Hepatocyte (in vitro differentiated cells): ENCODE measurements at regions not wholly inside any gene's neighbourhood (a gene's known extent, or its start where the extent isn't known, plus 50 kb on each side); places are given as distances from the start of the nearest gene placed in this dataset.

Experiments used
- DNase-seq: peaks from one replicate; pipeline ENCODE4 v3.0.0-alpha.2; 2016; ENCODE audit warnings: low spot score
- H2AFZ ChIP-seq: fragments of 200-600 bp; sonication (generic); 2 replicates; pipeline ENCODE4 v1.6.0; 2016; ENCODE audit warnings: antibody characterized with exemption, mild to moderate bottlenecking
- H3K27ac ChIP-seq: fragments of 200-600 bp; sonication (generic); 2 replicates; pipeline ENCODE4 v1.5.1; 2016; ENCODE audit warnings: mild to moderate bottlenecking
- H3K27me3 ChIP-seq: fragments of 200-600 bp; sonication (generic); 2 replicates; pipeline ENCODE4 v1.6.1; 2016
- H3K36me3 ChIP-seq: fragments of 200-600 bp; sonication (generic); replicated peaks from 2 replicates; pipeline ENCODE4 v1.5.1; 2016; ENCODE audit warnings: low read depth; ENCODE audit not compliant: insufficient read depth
- H3K4me1 ChIP-seq: fragments of 200-600 bp; sonication (generic); 2 replicates; pipeline ENCODE4 v1.5.1; 2016; ENCODE audit warnings: mild to moderate bottlenecking, moderate library complexity; ENCODE audit not compliant: insufficient read depth
- H3K4me2 ChIP-seq: fragments of 200-600 bp; sonication (generic); 2 replicates; pipeline ENCODE4 v1.6.0; 2016
- H3K4me3 ChIP-seq: fragments of 200-600 bp; sonication (generic); 2 replicates; pipeline ENCODE4 v1.5.1; 2016; ENCODE audit warnings: mild to moderate bottlenecking
- H3K79me2 ChIP-seq: fragments of 200-600 bp; sonication (generic); 2 replicates; pipeline ENCODE4 v1.6.0; 2017; ENCODE audit warnings: mild to moderate bottlenecking
- H3K9me2 ChIP-seq: fragments of 200-600 bp; sonication (generic); replicated peaks from 2 replicates; pipeline ENCODE4 v1.6.0; 2017; ENCODE audit warnings: mild to moderate bottlenecking; ENCODE audit not compliant: insufficient read depth
- H3K9me3 ChIP-seq: fragments of 200-600 bp; sonication (generic); 2 replicates; pipeline ENCODE4 v1.5.1; 2016; ENCODE audit warnings: low read depth, mild to moderate bottlenecking
- H4K20me1 ChIP-seq: fragments of 200-600 bp; sonication (generic); 2 replicates; pipeline ENCODE4 v1.6.0; 2016; ENCODE audit warnings: mild to moderate bottlenecking; ENCODE audit not compliant: insufficient read depth, poor library complexity, severe bottlenecking
- EZH2 ChIP-seq: fragments of 200-600 bp; sonication (generic); IDR thresholded peaks from 2 replicates; pipeline ENCODE4 v1.6.1; 2016; ENCODE audit warnings: antibody characterized with exemption, mild to moderate bottlenecking, borderline replicate concordance
- EZH2phosphoT487 ChIP-seq: fragments of 200-600 bp; sonication (generic); IDR thresholded peaks from one replicate; pipeline ENCODE4 v1.6.1; 2018; ENCODE audit warnings: antibody characterized with exemption, mild to moderate bottlenecking, low read depth, moderate library complexity; ENCODE audit not compliant: unreplicated experiment, severe bottlenecking
- WGBS: methylation state at CpG from one replicate; pipeline ENCODE4 v1.1.6; 2016; ENCODE audit warnings: low lambda C conversion rate; ENCODE audit errors: missing lambda C conversion rate; 5-methylcytosine and 5-hydroxymethylcytosine counted together
- TF ChIP-seq, protein P1 (sequence below): fragments of 200-600 bp; sonication (generic); IDR thresholded peaks from 2 replicates; pipeline ENCODE4 v1.5.1; 2016; ENCODE audit warnings: antibody characterized with exemption, mild to moderate bottlenecking; ENCODE audit not compliant: poor library complexity

DNA sequence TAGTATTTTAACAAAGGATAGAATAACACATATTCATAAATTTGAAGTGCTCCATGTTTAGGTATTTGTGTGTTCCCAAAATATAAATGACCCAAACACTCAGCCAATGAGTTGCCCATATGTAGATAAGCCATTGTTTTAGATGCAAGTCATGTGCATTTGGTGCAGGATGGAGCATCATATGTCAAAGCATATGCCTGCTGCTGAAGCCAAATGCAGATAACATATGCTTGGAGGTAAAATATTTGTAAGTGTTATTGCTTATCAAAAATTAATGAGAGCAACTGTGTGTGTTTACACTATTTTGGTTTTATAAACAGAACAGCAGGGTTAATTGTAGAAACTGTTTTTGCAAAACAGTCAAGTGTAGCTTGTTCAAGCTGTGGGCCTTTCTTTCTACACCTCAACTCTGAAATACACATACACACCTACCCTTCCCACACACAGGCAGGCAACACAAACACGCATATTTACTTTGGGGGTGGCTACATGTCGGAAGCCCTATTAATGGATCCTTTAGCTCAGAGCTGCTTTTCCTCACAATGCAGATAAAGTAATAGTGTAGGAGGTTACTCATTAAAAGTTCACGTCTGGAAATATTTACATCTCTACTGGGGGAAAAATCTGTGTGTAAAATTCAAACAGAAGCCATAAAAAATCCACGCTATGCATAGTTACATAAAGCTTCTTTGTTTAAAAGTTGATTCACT lies 521.4 kb downstream of the ZNF385D start:
- Histone ChIP-seq H3K9me2 (no peaks in the 10 kb centered on the region), H3K27ac (no peak overlapping the region), H2AFZ (no peak overlapping the region), H3K4me1 (peaks cover 7% of the 10 kb centered on the region), H3K4me2 (no peak overlapping the region), H4K20me1 (no peaks in the 10 kb centered on the region), H3K79me2 (no peaks in the 10 kb centered on the region), H3K4me3 (no peak overlapping the region), H3K27me3 (no peaks in the 10 kb centered on the region), H3K9me3 (no peaks in the 10 kb centered on the region), H3K36me3 (no peaks in the 10 kb centered on the region)
- no peak for DNase-seq
- TF ChIP-seq EZH2 = no peak
- TF ChIP-seq EZH2phosphoT487 = no peak
- TF ChIP-seq, protein P1, sequence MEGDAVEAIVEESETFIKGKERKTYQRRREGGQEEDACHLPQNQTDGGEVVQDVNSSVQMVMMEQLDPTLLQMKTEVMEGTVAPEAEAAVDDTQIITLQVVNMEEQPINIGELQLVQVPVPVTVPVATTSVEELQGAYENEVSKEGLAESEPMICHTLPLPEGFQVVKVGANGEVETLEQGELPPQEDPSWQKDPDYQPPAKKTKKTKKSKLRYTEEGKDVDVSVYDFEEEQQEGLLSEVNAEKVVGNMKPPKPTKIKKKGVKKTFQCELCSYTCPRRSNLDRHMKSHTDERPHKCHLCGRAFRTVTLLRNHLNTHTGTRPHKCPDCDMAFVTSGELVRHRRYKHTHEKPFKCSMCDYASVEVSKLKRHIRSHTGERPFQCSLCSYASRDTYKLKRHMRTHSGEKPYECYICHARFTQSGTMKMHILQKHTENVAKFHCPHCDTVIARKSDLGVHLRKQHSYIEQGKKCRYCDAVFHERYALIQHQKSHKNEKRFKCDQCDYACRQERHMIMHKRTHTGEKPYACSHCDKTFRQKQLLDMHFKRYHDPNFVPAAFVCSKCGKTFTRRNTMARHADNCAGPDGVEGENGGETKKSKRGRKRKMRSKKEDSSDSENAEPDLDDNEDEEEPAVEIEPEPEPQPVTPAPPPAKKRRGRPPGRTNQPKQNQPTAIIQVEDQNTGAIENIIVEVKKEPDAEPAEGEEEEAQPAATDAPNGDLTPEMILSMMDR = no peak
- WGBS = 31% methylated on average over 4 of the region's 4 CpGs

DNA sequence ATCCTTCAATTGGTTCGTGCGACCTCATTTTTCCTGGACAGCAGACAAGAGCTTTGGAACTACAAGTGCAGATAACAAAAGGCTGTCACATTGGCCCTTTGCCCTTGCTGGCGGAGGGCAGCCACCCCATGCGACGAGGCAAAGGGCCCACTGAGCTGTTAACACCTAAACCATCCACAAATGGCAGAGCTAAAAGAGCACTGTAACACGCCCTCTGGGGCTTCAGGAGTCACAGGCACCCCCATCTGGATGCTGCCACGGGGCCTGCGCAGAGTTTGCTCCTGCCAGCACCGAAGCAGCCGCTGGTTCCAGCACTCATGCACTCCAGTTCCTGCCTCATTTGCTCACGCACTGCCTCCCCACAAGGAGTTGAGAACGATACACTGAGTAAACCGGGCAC lies 524.9 kb downstream of the ZNF385D start:
- H3K79me2 ChIP-seq = no peaks in the 10 kb centered on the region
- no peaks in the 10 kb centered on the region for H3K27me3 ChIP-seq
- WGBS = 90% methylated on average over 13 of the region's 13 CpGs
- no peaks in the 10 kb centered on the region for H3K9me2 ChIP-seq
- H3K4me2 ChIP-seq = no peak overlapping the region
- TF ChIP-seq, protein P1 = no peak
- TF ChIP-seq EZH2 = no peak
- TF ChIP-seq EZH2phosphoT487 = no peak
- no peak for DNase-seq
- H3K4me3 ChIP-seq = no peak overlapping the region
- no peaks in the 10 kb centered on the region for H3K9me3 ChIP-seq
- H3K4me1 ChIP-seq = peaks cover 7% of the 10 kb centered on the region
- no peaks in the 10 kb centered on the region for H4K20me1 ChIP-seq
- no peak overlapping the region for H2AFZ ChIP-seq
- H3K36me3 ChIP-seq = no peaks in the 10 kb centered on the region
- no peak overlapping the region for H3K27ac ChIP-seq

DNA sequence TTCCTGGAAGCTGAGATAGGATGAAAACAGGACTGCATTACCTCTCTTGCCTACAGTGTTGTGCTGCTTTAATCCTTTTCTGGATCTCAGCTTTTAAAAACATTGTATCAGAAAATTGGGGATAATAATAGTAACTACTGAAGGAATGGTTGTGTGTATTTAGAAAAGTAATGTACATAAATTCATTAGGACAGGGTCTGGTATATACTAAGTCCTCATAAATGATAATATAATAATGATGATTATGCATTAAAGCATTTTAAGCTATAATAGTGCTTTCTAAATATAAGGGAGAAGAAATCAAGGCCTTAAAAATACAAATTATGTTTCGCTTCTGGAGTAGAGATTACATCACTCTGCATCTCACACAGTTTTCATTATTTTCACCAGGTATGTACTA lies 530.1 kb downstream of the ZNF385D start:
- H4K20me1 ChIP-seq = no peaks in the 10 kb centered on the region
- WGBS = 92% methylated on average over 1 of the region's 1 CpG

More for the DNA sequence above, 530.1 kb downstream of the ZNF385D start:
- Histone ChIP-seq H3K36me3 (no peaks in the 10 kb centered on the region), H3K79me2 (no peaks in the 10 kb centered on the region), H3K4me1 (no peaks in the 10 kb centered on the region), H3K9me3 (no peaks in the 10 kb centered on the region), H3K4me3 (no peak overlapping the region), H2AFZ (no peak overlapping the region), H3K9me2 (no peaks in the 10 kb centered on the region), H3K27ac (no peak overlapping the region), H3K4me2 (no peak overlapping the region), H3K27me3 (no peaks in the 10 kb centered on the region)
- TF ChIP-seq, protein P1 = no peak
- no peak for TF ChIP-seq EZH2
- no peak for TF ChIP-seq EZH2phosphoT487
- DNase-seq = no peak
